SK-N-SH (cell line): ENCODE measurements at regions not wholly inside any gene's neighbourhood (a gene's known extent, or its start where the extent isn't known, plus 50 kb on each side); places are given as distances from the start of the nearest gene placed in this dataset.
"Not testable (repeated sequence)": the region's sequence is repeated elsewhere in the genome, so short reads cannot be mapped to it uniquely, and the experiment has no call there.

Experiments
- CTCF ChIA-PET: fragments of 300-600, 350-600 bp; formaldehyde crosslinking; extraction: SDS; loops from one replicate; lab custom pipeline; 2021; lab: Yijun Ruan, JAX
- POLR2A ChIA-PET: fragments of 350-600 bp; sonication (Branson Sonifier 250); formaldehyde crosslinking; extraction: SDS; loops from one replicate; lab custom pipeline; 2020; ENCODE audit warnings: antibody characterized with exemption, inconsistent platforms; lab: Yijun Ruan, JAX
- DNase-seq: peaks from one replicate; pipeline ENCODE4 v3.0.0; 2012
- H2AFZ ChIP-seq: fragments of 200-600 bp; sonication (generic); 2 replicates; pipeline ENCODE4 v1.8.1; 2016; ENCODE audit warnings: antibody characterized with exemption, mild to moderate bottlenecking, low read depth
- H3F3A ChIP-seq: fragments of 200-600 bp; sonication (generic); replicated peaks from 2 replicates; pipeline ENCODE3; 2016; ENCODE audit warnings: antibody characterized with exemption, mild to moderate bottlenecking; ENCODE audit not compliant: insufficient read depth
- H3K27ac ChIP-seq, 2 experiments: fragments of 200-500 bp in 1 of 2; fragments of 200-600 bp in 1 of 2; sonication (Bioruptor generic) in 1 of 2; sonication (generic), shearing (Covaris generic) in 1 of 2; 2 replicates each; pipeline versions ENCODE4 v1.5.1 to v1.6.1; 2014 to 2016; ENCODE audit warnings: low read depth in 2 of 2, inconsistent platforms in 1 of 2, low read length in 1 of 2, mild to moderate bottlenecking in 1 of 2, mixed read lengths in 1 of 2
- H3K27me3 ChIP-seq: fragments of 200-600 bp; sonication (generic), shearing (Covaris generic); 2 replicates; pipeline ENCODE4 v1.6.1; 2016; ENCODE audit warnings: mixed run types; ENCODE audit not compliant: insufficient read depth
- H3K36me3 ChIP-seq, 2 experiments: fragments of 200-500 bp in 1 of 2; fragments of 200-600 bp in 1 of 2; sonication (Bioruptor generic) in 1 of 2; sonication (generic) in 1 of 2; replicated peaks in 1 of 2; 2 replicates each; pipeline versions ENCODE3 to v1.5.1; 2014 to 2016; ENCODE audit warnings: low read length in 1 of 2, mild to moderate bottlenecking in 1 of 2; ENCODE audit not compliant: insufficient read depth in 2 of 2, control insufficient read depth in 1 of 2
- H3K4me1 ChIP-seq, 2 experiments: fragments of 200-500 bp in 1 of 2; fragments of 200-600 bp in 1 of 2; sonication (Bioruptor generic) in 1 of 2; sonication (generic), shearing (Covaris generic) in 1 of 2; 2 replicates each; pipeline versions ENCODE4 v1.5.1 to v1.6.1; 2014 to 2016; ENCODE audit warnings: low read depth in 1 of 2, low read length in 1 of 2, mixed run types in 1 of 2; ENCODE audit not compliant: insufficient read depth in 2 of 2, control insufficient read depth in 1 of 2
- H3K4me2 ChIP-seq: fragments of 200-600 bp; sonication (generic), shearing (Covaris generic); 2 replicates; pipeline ENCODE4 v1.6.1; 2017; ENCODE audit warnings: mixed run types
- H3K4me3 ChIP-seq, 2 experiments: fragments of 200-500 bp in 1 of 2; fragments of 200-600 bp in 1 of 2; sonication (Bioruptor generic) in 1 of 2; sonication (generic), shearing (Covaris generic) in 1 of 2; 2 replicates each; pipeline versions ENCODE4 v1.5.1 to v1.8.1; 2014 to 2016; ENCODE audit warnings: low read depth in 2 of 2, inconsistent platforms in 1 of 2, low read length in 1 of 2, mild to moderate bottlenecking in 1 of 2, mixed read lengths in 1 of 2, moderate library complexity in 1 of 2
- H3K79me2 ChIP-seq: fragments of 200-600 bp; sonication (generic); 2 replicates; pipeline ENCODE4 v1.8.1; 2017; ENCODE audit warnings: mild to moderate bottlenecking; ENCODE audit not compliant: insufficient read depth
- H3K9ac ChIP-seq: fragments of 200-600 bp; sonication (generic); 2 replicates; pipeline ENCODE4 v1.6.1; 2017; ENCODE audit warnings: mixed run types
- H3K9me2 ChIP-seq: fragments of 200-600 bp; sonication (generic); 2 replicates; pipeline ENCODE4 v1.6.1; 2017; ENCODE audit warnings: mixed run types
- H3K9me3 ChIP-seq: fragments of 200-600 bp; sonication (generic); 2 replicates; pipeline ENCODE4 v1.6.1; 2017; ENCODE audit warnings: mixed run types, mild to moderate bottlenecking, moderate library complexity
- H4K20me1 ChIP-seq: fragments of 200-600 bp; sonication (generic); 2 replicates; pipeline ENCODE4 v1.6.1; 2017; ENCODE audit warnings: mild to moderate bottlenecking, mixed run types; ENCODE audit not compliant: insufficient read depth
- CTCF ChIP-seq: fragments of 200-600 bp; sonication (generic); IDR thresholded peaks from 2 replicates; pipeline ENCODE4 v1.6.1; 2017; ENCODE audit warnings: antibody characterized with exemption, mild to moderate bottlenecking, moderate library complexity
- ELF1 ChIP-seq: IDR thresholded peaks from 2 replicates; pipeline ENCODE4 v1.4.0; 2012
- EP300 ChIP-seq, 2 experiments: IDR thresholded peaks; 2 replicates each; pipeline versions ENCODE4 v1.4.0 to v1.6.1; 2012; ENCODE audit warnings: borderline replicate concordance in 1 of 2, low read depth in 1 of 2, low read length in 1 of 2
- FOSL2 ChIP-seq: IDR thresholded peaks from 2 replicates; pipeline ENCODE4 v1.4.0; 2012; ENCODE audit warnings: low read depth, mild to moderate bottlenecking, moderate library complexity, borderline replicate concordance
- FOXM1 ChIP-seq: IDR thresholded peaks from 2 replicates; pipeline ENCODE4 v1.4.0; 2012; ENCODE audit warnings: low read depth, mild to moderate bottlenecking
- GABPA ChIP-seq: IDR thresholded peaks from 2 replicates; pipeline ENCODE4 v1.4.0; 2012; ENCODE audit warnings: low read depth, mild to moderate bottlenecking
- MAX ChIP-seq: IDR thresholded peaks from 2 replicates; pipeline ENCODE4 v1.4.0; 2012; ENCODE audit warnings: low read depth
- PBX3 ChIP-seq: IDR thresholded peaks from 2 replicates; pipeline ENCODE4; 2012
- POLR2AphosphoS5 ChIP-seq: IDR thresholded peaks from 2 replicates; pipeline ENCODE4 v1.6.1; 2012; ENCODE audit warnings: low read depth, low read length
- RAD21 ChIP-seq: IDR thresholded peaks from 2 replicates; pipeline ENCODE4 v1.6.1; 2012; ENCODE audit warnings: mild to moderate bottlenecking, low read length
- REST ChIP-seq: IDR thresholded peaks from 2 replicates; pipeline ENCODE4 v1.6.1; 2012; ENCODE audit warnings: mild to moderate bottlenecking, low read depth, low read length, moderate library complexity
- RFX5 ChIP-seq: IDR thresholded peaks from 2 replicates; pipeline ENCODE4 v1.6.1; 2012; ENCODE audit warnings: mild to moderate bottlenecking, improper control_type of control experiment, low read length
- SIN3A ChIP-seq: IDR thresholded peaks from 2 replicates; pipeline ENCODE4 v1.6.1; 2012; ENCODE audit warnings: low read depth, mild to moderate bottlenecking, low read length, moderate library complexity, borderline replicate concordance
- SMC3 ChIP-seq: IDR thresholded peaks from 2 replicates; pipeline ENCODE4 v1.6.1; 2012; ENCODE audit warnings: low read depth, low read length, improper control_type of control experiment
- TAF1 ChIP-seq: IDR thresholded peaks from 2 replicates; pipeline ENCODE4 v1.6.1; 2012; ENCODE audit warnings: low read depth, mild to moderate bottlenecking, low read length, moderate library complexity, borderline replicate concordance
- TCF12 ChIP-seq: IDR thresholded peaks from 2 replicates; pipeline ENCODE4 v1.4.0; 2012
- USF2 ChIP-seq: fragments of 150-350 bp; IDR thresholded peaks from 2 replicates; pipeline ENCODE4 v1.6.1; 2017; ENCODE audit warnings: antibody characterized with exemption, low read length, low read depth, borderline replicate concordance
- YY1 ChIP-seq: IDR thresholded peaks from 2 replicates; pipeline ENCODE4 v1.4.0; 2012; ENCODE audit warnings: low read depth, mild to moderate bottlenecking
- ZBTB33 ChIP-seq: IDR thresholded peaks from 2 replicates; pipeline ENCODE4 v1.4.0; 2012; ENCODE audit warnings: low read depth, borderline replicate concordance
- WGBS: methylation state at CpG from one replicate; pipeline ENCODE4 v1.1.6; 2017; ENCODE audit warnings: low lambda C conversion rate; 5-methylcytosine and 5-hydroxymethylcytosine counted together

GRCh38 chr17:22718689-22719088 is 1026.4 kb downstream of the KCNJ18 start:
- Histone ChIP-seq H3K4me1 (no peaks in the 10 kb centered on the region), H3K27me3 (no peaks in the 10 kb centered on the region), H3K27ac (no peak overlapping the region), H3K79me2 (no peaks in the 10 kb centered on the region), H3K4me2 (no peak overlapping the region), H4K20me1 (no peaks in the 10 kb centered on the region), H3K9me2 (no peaks in the 10 kb centered on the region), H3K4me3 (no peak overlapping the region), H3K9ac (no peak overlapping the region), H3K36me3 (no peaks in the 10 kb centered on the region), H3F3A (no peaks in the 10 kb centered on the region), H3K9me3 (no peaks in the 10 kb centered on the region), H2AFZ (no peak overlapping the region)
- WGBS: 4% methylated on average over 2 of the region's 2 CpGs
- ChIA-PET CTCF (interaction anchor here (1.2 kb wide), 1 partner anchor 15 kb away, joined by 4 read pairs; no protein-coding TSS in a partner anchor), POLR2A (no interaction called here)
- TF ChIP-seq REST (no peak), TCF12 (no peak), FOSL2 (no peak), FOXM1 (no peak), GABPA (no peak), TAF1 (no peak), RAD21 (no peak), USF2 (no peak), PBX3 (no peak), CTCF (no peak), EP300 (IDR thresholded peaks at IDR 0.05; ENCODE audit: borderline replicate concordance in 1 of 2, low read depth in 1 of 2, low read length in 1 of 2) (no peak), RFX5 (no peak), ELF1 (no peak), SIN3A (no peak), POLR2AphosphoS5 (no peak), YY1 (no peak), MAX (no peak), ZBTB33 (no peak), SMC3 (no peak)
- DNase-seq: no peak

- H2AFZ ChIP-seq, POLR2A ChIA-PET, H3K27me3 ChIP-seq, DNase-seq, H3K27ac ChIP-seq, H3K9ac ChIP-seq, H3K4me1 ChIP-seq, H3K9me2 ChIP-seq, H3K36me3 ChIP-seq, H4K20me1 ChIP-seq, H3K79me2 ChIP-seq, H3K4me2 ChIP-seq, H3K4me3 ChIP-seq, H3F3A ChIP-seq, CTCF ChIA-PET, H3K9me3 ChIP-seq: not testable (repeated sequence)
- no CpG with 5 or more reads among the region's 27 CpGs for whole genome bisulfite sequencing
These were observed 1048.7 kb downstream of the KCNJ18 start for GRCh38 chr17:22741066-22741465.
